Osteocyte (in vitro differentiated cells): ENCODE measurements at regions not wholly inside any gene's neighbourhood (a gene's known extent, or its start where the extent isn't known, plus 50 kb on each side); places are given as distances from the start of the nearest gene placed in this dataset.

Experiments
- DNase-seq: peaks from one replicate; pipeline ENCODE4 v3.0.0; 2021; ENCODE audit warnings: mixed read lengths; ENCODE audit not compliant: unreplicated experiment; ENCODE audit errors: extremely low spot score
- H3K27ac Mint-ChIP-seq: one replicate; pipeline ENCODE4 v1.8.0; 2021; ENCODE audit warnings: mild to moderate bottlenecking, mixed read lengths; ENCODE audit not compliant: unreplicated experiment
- H3K27me3 Mint-ChIP-seq: one replicate; pipeline ENCODE4 v1.8.0; 2021; ENCODE audit warnings: mixed read lengths; ENCODE audit not compliant: unreplicated experiment
- H3K36me3 Mint-ChIP-seq: one replicate; pipeline ENCODE4 v1.8.0; 2021; ENCODE audit warnings: mixed read lengths; ENCODE audit not compliant: unreplicated experiment
- H3K4me1 Mint-ChIP-seq: one replicate; pipeline ENCODE4 v1.8.0; 2021; ENCODE audit warnings: mixed read lengths; ENCODE audit not compliant: unreplicated experiment
- H3K4me3 Mint-ChIP-seq: one replicate; pipeline ENCODE4 v1.8.0; 2021; ENCODE audit warnings: mild to moderate bottlenecking, moderate library complexity, mixed read lengths; ENCODE audit not compliant: unreplicated experiment
- H3K9me3 Mint-ChIP-seq: one replicate; pipeline ENCODE4 v1.8.0; 2021; ENCODE audit warnings: mixed read lengths; ENCODE audit not compliant: unreplicated experiment
- CTCF ChIP-seq: fragments of 200-600 bp; sonication (generic); IDR thresholded peaks from 2 replicates; pipeline ENCODE4 v1.5.0; 2021; ENCODE audit warnings: antibody characterized with exemption, mild to moderate bottlenecking, moderate library complexity

DNA sequence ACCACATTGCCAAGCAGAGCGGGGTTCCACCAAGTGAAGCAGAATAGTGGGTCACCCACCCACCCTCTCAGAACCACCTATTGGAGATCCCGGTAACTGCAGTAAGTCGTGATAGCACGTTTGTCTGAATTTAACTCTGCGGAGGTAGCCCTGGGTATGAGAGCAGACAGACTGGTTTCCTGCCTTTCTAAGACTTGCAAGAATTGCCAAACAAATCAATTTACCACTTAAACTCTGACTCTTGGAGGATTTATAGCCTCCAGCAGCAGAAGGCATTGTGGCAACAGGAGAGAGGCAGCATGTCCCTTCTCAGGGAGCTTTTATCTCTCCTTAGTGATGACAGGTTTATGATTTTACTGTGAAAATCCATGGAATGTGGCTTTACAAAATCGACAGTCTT, 287.9 kb upstream of the FMN2 start:
- no peaks in the 10 kb centered on the region for H3K36me3 Mint-ChIP-seq
- no peaks in the 10 kb centered on the region for H3K9me3 Mint-ChIP-seq
- TF ChIP-seq CTCF: no peak
- H3K27me3 Mint-ChIP-seq: peaks cover 4% of the 10 kb centered on the region
- H3K4me3 Mint-ChIP-seq: no peak overlapping the region
- H3K4me1 Mint-ChIP-seq: no peaks in the 10 kb centered on the region
- H3K27ac Mint-ChIP-seq: no peak overlapping the region
- DNase-seq: no peak

GRCh38 chr1:239804266-239804665, 287.4 kb upstream of the FMN2 start:
- H3K27me3 Mint-ChIP-seq: peaks cover 4% of the 10 kb centered on the region
- H3K36me3 Mint-ChIP-seq: no peaks in the 10 kb centered on the region
- no peak for TF ChIP-seq CTCF
- no peak overlapping the region for H3K27ac Mint-ChIP-seq
- H3K4me1 Mint-ChIP-seq: no peaks in the 10 kb centered on the region
- no peaks in the 10 kb centered on the region for H3K9me3 Mint-ChIP-seq
- no peak for DNase-seq
- H3K4me3 Mint-ChIP-seq: no peak overlapping the region

DNA sequence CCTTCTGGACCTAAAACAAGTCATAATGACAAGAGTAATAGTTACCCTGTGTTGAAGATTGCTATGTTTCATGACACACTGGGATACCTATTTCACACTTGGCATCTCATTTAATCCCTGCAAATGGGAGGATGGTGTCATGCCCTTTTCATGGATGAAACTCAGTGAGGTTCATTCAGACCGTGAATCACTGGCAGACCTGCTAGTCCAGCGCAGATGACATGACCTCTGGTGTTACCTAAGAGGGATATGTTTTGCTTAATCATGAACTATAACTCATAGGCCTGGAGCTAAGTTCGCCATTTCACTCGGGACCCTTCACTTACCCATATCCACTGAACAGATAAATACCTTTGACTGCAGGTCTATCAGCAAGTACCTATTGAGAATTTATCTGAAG, 286.6 kb upstream of the FMN2 start:
- Mint-ChIP-seq H3K4me3 (no peak overlapping the region), H3K9me3 (no peaks in the 10 kb centered on the region), H3K27ac (no peak overlapping the region), H3K4me1 (no peaks in the 10 kb centered on the region), H3K27me3 (peaks cover 4% of the 10 kb centered on the region), H3K36me3 (no peaks in the 10 kb centered on the region)
- DNase-seq: no peak
- TF ChIP-seq CTCF: no peak

- no peak overlapping the region for H3K4me3 Mint-ChIP-seq
- DNase-seq: no peak
- no peaks in the 10 kb centered on the region for H3K9me3 Mint-ChIP-seq
- peaks cover 4% of the 10 kb centered on the region for H3K27me3 Mint-ChIP-seq
- H3K36me3 Mint-ChIP-seq: no peaks in the 10 kb centered on the region
- H3K27ac Mint-ChIP-seq: no peak overlapping the region
- TF ChIP-seq CTCF: no peak
- no peaks in the 10 kb centered on the region for H3K4me1 Mint-ChIP-seq
Observed at GRCh38 chr1:239805851-239806772, 285.6 kb upstream of the FMN2 start.

DNA sequence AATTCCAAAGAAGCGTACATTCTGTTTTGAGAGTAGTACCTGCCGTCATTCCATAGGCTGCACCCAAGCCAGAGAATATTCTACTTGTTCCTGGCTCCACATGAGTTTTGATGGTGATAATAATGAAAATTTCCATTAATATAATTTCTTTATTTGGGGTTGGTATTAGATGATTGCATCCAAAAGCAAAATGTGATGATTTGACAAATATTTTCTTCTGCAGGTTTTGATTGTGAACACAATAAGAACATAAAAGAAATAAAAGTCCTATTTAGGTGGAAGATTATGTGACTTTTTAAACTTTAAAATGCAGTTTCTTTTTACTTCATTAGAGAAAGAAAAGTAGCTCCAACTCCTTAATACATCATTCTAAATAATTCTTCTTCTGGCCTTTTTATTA, 284.8 kb upstream of the FMN2 start:
- H3K27me3 Mint-ChIP-seq: peaks cover 2% of the 10 kb centered on the region

More for the DNA sequence above, 284.8 kb upstream of the FMN2 start:
- no peak for DNase-seq
- no peaks in the 10 kb centered on the region for H3K9me3 Mint-ChIP-seq
- H3K27ac Mint-ChIP-seq: no peak overlapping the region
- H3K36me3 Mint-ChIP-seq: no peaks in the 10 kb centered on the region
- no peaks in the 10 kb centered on the region for H3K4me1 Mint-ChIP-seq
- no peak for TF ChIP-seq CTCF
- no peak overlapping the region for H3K4me3 Mint-ChIP-seq
